ENCODE measurements at regions not wholly inside any gene's neighbourhood (a gene's known extent, or its start where the extent isn't known, plus 50 kb on each side); places are given as distances from the start of the nearest gene placed in this dataset.

DNA sequence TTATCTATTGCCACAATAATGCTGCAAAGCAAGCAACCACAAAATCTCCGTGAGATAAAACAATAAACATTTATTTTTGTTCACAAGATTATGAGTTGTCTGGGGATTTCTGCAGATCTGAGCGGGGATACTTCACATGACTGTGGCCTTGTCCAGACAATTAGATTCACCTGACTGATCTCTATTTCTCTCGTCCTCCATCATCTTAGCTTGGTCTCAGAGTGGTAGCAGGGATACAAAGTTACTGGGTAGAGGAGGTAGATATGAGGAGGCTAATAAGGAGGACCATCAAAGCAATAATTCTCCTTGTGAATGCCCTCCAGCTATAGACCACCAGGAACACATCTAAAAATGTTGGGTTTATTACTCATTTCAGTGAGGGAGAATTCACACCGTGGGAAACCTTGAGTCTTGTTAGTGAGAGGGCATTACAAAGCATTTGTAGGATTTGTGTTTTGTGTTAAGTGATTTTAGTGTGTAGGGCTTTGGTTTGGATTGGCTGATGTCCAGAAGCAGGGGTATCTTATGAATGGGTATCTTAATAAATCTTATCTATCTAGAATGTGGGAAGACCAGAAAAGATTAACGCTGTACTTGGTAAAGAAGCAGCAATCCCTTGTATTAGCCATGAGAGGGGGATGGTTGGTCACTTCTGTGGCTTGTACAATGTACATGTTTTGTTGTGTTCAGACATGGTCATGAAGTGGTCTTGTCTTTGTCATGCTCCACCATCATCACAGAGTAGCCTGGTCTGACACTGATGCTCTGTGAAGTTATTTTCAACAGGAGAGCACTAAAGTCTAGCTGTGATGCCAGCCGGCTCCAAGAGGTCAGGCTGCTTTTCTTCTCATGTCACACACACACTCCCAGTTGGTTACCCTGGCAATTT is 287.6 kb upstream of the STT3B start:
- DNase-seq (ENCODE audit: low read depth in 4 of 4, low spot score in 3 of 4): no peak

- no peak for DNase-seq (ENCODE audit: low read depth in 4 of 4, low spot score in 3 of 4)
Measured at GRCh38 chr3:31246293-31247062, 286.2 kb upstream of the STT3B start.

- DNase-seq (ENCODE audit: low read depth in 4 of 4, low spot score in 3 of 4): no peak
Measured at GRCh38 chr3:31247063-31247447, 285.7 kb upstream of the STT3B start.

DNA sequence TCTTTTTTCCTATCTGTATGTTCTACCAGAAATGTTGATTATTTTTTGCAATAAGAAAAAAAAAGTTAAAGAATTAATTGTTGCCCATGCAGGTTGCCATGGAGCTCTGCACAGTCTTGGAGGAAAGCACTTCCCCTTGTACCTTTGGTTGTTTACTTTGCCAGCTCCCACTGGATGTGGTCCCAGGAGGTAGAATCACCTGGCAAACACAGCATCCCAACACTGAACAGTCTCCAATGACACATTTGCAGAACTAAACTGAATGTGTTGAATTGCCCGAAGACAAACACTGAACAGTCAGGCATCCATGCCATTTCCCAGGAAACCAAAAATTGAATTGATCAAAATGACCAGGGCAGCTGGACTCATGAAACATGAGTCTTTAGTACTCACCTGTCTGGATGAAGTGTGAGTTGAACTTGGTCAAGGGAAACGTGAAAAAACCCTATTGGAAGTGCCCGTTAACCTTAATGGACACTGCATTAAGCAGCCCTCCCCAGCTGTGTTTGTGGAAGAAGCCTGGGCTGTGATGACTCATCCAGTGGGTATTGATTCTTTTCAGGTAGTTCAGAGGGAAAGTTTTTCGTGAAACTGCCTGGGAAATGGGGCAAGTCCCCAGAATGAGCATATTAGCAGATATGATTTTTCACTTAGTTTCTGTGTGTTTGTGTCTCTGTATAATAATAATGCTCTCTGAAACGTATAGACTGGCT is 284.7 kb upstream of the STT3B start:
- no peak for DNase-seq (ENCODE audit: low read depth in 4 of 4, low spot score in 3 of 4)

GRCh38 chr3:31248563-31248992 is 284.1 kb upstream of the STT3B start:
- no peak for DNase-seq (ENCODE audit: low read depth in 4 of 4, low spot score in 3 of 4)

DNA sequence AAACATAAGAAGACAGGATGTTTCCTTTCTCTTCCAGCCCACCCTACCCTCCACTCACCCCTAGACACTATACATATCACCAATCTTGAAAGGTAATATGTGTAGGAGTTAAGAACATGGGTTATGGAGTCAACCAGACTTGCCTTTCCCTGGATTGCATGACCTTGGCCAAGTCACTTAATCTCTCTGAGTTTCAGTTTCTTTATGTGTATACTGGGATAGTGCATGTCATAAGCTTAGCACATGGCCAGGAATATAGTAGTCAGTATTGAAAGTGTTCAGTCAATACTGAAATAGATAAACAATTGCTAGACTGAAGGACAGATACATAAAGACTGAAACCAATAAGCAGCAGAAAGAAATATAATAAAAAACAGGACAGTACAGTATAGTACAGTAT is 283.2 kb upstream of the STT3B start:
- DNase-seq (ENCODE audit: low read depth in 4 of 4, low spot score in 3 of 4): no peak

DNA sequence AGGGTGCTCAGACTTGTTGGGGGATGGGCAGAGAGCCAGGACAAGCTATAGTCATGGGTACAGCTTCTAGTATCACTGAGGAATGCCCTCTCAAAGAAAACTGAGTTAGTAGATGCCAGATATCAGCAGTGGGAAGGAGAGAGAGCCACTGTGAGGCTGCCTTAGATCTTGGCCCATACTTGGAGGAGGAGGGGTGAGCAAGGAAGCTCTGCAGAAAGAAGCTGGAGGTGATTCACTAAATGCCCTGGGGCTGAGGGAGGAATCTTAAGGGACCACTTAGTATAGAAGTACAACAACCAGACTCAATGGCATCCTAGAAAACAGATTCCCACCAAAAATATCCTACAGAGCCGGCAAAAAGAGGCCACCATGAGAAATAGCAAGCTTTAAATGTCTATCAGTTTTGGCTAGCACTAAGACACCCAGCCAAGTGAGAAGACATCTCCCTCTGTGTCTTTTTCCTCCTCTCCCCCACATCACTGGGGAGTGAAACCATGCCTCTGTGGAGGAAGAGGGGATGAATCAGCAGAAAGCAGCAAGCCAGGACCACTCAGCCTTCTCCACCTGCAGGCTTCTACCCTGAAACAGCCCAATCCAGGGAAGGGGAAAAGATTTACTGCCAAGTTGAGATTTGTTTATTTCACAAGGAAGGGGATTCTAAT is 282.5 kb upstream of the STT3B start:
- no peak for DNase-seq (ENCODE audit: low read depth in 4 of 4, low spot score in 3 of 4)

GRCh38 chr3:31251083-31251482 is 281.6 kb upstream of the STT3B start:
- no peak for DNase-seq (ENCODE audit: low read depth in 4 of 4, low spot score in 3 of 4)

- DNase-seq (ENCODE audit: low read depth in 4 of 4, low spot score in 3 of 4): no peak
Measured at GRCh38 chr3:31252216-31253185, 280.2 kb upstream of the STT3B start.

GRCh38 chr3:31253782-31254181 is 278.9 kb upstream of the STT3B start:
- no peak for DNase-seq (ENCODE audit: low read depth in 4 of 4, low spot score in 3 of 4)

DNA sequence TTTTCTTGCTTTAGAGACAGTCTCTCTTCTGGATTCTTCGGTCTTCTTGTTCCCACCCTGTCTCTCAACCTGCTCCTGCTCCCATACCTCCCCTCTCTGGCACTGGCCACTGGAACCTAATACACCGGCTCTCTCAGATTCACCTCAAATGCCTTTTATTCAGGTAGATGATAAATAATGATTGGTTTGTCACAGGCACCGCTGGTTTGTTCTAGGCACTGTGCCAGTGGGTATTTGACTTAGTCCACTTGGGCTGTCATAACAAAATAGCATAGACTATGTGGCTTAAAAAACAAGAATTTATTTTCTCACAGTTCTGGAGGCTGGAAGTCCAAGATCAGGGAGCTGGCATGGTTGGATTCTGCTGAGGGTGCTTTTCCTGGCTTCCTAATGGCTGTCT is 278.2 kb upstream of the STT3B start:
- DNase-seq (ENCODE audit: low read depth in 4 of 4, low spot score in 3 of 4): no peak

DNA sequence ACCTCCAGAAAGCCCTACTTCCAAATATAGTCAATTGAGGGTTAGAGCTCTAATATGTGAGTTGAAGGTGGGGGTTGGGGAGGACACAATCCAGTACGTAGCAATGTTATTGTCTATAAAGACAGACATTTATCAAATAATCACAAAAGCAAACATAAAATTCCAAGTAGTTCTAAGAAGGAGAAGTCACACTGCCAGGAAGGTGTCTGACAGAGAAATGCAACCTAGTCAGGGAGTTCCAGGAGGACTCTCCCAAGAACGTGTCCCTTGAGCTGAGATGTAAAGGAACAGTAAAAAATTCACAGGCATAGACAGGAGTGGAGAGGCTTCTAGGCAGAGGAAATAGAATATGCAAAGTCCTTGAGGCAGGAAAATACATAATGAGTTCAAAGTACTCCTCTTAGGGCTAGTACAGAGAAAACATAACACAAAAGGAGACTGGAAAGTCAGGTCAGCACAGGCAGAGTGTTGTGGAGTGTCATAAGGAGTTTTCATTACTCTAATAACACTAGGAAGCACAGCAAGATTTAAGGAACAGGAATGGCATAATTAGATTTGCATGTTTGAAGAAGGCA is 277.6 kb upstream of the STT3B start:
- DNase-seq (ENCODE audit: low read depth in 4 of 4, low spot score in 3 of 4): no peak

GRCh38 chr3:31262201-31262600 is 270.5 kb upstream of the STT3B start:
- DNase-seq (ENCODE audit: low read depth in 4 of 4, low spot score in 3 of 4): no peak

DNA sequence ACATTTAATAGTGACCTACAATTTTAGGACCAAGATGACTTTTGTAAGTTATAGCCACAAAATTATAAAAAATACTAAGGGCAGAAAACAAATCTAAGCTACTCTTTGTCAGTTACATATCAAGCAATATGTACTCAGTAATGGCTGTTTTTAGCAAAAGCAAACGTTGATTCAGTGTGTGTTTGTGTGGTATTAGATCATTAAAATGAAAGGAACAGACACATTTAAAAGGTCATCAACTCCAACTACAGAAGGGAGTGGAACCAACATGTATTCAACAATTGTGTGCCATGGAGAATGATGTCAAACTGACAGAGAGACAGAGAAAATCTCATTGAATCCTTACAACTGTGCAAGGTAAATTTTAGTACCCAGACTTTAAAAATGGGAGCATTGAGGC is 268.8 kb upstream of the STT3B start:
- no peak for DNase-seq (ENCODE audit: low read depth in 4 of 4, low spot score in 3 of 4)

DNA sequence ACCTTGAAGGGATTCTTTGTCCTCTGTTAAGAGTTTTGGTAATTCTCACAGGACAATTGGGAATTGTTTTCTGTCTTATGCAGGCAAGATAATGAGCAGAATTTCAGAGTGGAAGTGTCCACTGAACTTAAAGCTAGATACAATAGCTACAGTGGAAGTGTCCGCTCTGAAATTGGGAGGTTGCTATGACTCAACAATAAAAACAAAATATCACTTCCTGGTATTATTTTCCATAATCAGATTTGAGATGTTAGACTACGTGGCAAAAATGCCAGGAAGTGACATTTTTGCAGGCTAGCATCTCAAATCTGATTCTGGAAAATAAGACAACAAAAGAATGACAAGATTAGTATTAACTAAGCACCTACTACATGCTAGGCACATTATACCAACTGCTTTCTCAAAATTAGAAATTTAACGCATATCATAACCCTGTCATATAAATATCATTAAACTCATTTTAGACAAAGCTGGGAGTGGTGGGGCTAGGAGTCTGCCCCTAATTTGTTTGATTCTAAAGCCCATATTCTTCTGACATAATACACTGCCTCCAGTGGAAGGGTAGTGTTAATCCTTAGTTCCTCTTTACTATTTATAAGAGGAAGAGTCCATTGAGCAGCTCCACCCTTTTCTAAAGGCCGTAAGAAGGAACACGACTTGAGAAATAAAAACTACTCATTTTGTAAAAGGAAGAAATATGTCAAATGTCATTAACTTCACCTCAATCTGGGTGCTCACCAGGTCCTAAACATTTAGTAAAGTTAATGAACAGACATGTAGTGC is 266.9 kb upstream of the STT3B start:
- no peak for DNase-seq (ENCODE audit: low read depth in 4 of 4, low spot score in 3 of 4)

- no peak for DNase-seq (ENCODE audit: low read depth in 4 of 4, low spot score in 3 of 4)
Measured at GRCh38 chr3:31268868-31269267, 263.9 kb upstream of the STT3B start.

DNA sequence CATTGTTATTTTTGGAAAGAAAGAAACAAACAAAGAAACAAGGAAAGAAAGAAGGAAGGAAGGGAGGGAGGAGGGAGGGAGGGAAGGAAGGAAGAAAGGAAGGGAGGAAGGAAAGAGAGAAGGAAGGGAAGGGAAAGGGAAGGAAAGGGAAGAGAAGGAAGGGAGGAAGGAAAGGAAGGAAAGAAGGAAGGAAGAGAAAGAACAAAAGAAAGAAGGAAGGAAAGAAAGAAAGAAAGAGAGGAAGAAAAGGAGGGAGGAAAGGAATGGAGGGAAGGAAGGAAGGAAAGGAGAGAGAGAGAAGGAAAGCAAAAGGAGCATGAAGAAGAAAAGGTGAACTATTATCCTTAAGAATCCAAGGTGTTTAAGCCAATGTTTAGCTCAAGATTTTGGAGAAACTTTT is 262.7 kb upstream of the STT3B start:
- DNase-seq (ENCODE audit: low read depth in 4 of 4, low spot score in 3 of 4): no peak

GRCh38 chr3:31274326-31275024 is 258.2 kb upstream of the STT3B start:
- DNase-seq (ENCODE audit: low read depth in 4 of 4, low spot score in 3 of 4): no peak

Measured in left renal pelvis (tissue), 4 donors.